Activated CD4-positive, alpha-beta T cell treated with anti-CD3 and anti-CD28 coated beads for 24 hours (primary cell): ENCODE measurements at regions not wholly inside any gene's neighbourhood (a gene's known extent, or its start where the extent isn't known, plus 50 kb on each side); places are given as distances from the start of the nearest gene placed in this dataset.
"Not testable (repeated sequence)": the region's sequence is repeated elsewhere in the genome, so short reads cannot be mapped to it uniquely, and the experiment has no call there.

Source experiments
- DNase-seq, 2 donors: peaks; one replicate each; pipeline ENCODE4 v3.0.0-alpha.2; 2020; ENCODE audit warnings: low read depth in 2 of 2

- no peak for DNase-seq
These were observed 256.0 kb downstream of the SV2B start for GRCh38 chr15:91356083-91356482.

GRCh38 chr15:91357011-91357410 lies 257.0 kb downstream of the SV2B start:
- no peak for DNase-seq

DNA sequence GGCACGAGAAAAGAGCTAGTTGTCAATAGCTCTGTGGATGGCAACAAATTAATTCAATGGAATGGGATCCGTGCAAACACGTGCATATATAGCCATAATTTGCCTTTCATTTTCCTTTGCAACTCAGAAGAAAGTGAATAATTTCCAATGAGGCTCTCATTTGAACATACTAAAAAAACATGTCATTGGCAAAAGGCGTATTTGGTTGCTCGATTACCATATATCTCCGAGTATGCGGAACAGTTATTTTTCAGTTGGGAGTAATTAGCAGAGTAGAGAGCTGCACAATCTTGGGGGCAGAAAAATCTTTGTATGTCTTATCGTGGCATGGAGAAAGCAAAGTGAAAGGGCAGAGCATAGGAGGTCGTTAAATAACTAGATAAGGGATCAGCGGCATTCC lies 257.4 kb downstream of the SV2B start:
- no peak for DNase-seq

DNA sequence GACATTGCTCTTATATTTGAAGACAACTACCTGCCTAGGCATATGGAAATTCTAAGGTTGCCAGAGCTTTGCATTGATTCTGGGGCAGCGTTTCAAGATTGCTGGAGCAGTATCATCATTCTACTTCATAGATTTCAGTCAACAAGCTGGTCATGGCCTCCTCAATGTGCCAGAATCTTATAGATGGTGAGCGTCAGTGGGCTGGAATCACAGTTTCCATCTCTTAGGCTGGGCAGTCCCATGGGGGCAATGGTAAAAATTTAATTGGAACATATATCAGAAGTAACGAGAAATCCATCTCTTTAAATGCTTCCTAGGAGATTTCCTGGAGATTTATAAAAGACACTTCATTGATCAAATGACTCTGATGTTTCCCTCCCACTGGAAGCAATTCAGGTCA lies 258.3 kb downstream of the SV2B start:
- no peak for DNase-seq

GRCh38 chr15:91361696-91362095 lies 261.6 kb downstream of the SV2B start:
- DNase-seq = not testable (repeated sequence)

DNA sequence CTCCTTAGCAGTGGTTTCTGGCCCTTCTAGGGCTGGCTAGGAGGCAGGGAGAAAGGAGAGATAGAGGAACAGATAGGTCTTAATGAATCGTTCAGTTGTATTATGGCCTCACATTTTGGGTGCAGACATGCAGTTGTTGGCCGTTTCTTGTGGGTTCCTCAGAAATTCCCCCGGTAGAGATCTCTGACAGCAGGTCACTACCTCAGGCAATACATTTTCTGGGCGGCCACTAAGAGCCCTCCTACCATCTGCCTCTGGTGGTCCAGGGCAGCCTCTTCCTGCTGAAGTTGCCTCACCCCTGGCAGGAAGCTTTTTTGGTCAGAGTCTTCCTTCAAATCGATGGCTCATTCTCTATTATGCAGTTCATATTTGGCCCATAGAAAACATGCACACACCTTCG lies 266.1 kb downstream of the SV2B start:
- DNase-seq = no peak

- no peak for DNase-seq
These were observed 268.6 kb downstream of the SV2B start for GRCh38 chr15:91368611-91369010.

DNA sequence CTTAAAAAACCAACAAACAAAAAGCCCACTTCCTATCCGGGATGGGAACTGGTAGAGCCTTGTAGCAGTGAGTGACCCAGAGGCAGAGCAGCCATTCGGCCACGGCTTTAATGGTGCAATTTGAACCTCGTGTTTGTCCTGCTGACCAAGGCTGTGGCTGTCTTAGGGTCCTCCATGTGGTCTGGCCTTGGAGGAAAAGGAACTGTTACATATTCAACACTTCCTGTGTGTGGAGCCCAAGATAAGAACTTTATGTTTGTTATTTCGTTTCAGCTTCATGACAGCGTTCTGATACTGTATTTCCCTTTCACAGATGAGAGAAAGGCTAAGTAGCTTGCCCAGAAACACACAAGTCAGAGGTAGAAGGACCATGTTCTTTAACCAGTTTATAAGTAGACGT lies 269.8 kb downstream of the SV2B start:
- DNase-seq = no peak

GRCh38 chr15:91371345-91371744 lies 271.3 kb downstream of the SV2B start:
- DNase-seq = not testable (repeated sequence)

GRCh38 chr15:91374336-91374735 lies 274.3 kb downstream of the SV2B start:
- DNase-seq = no peak

DNA sequence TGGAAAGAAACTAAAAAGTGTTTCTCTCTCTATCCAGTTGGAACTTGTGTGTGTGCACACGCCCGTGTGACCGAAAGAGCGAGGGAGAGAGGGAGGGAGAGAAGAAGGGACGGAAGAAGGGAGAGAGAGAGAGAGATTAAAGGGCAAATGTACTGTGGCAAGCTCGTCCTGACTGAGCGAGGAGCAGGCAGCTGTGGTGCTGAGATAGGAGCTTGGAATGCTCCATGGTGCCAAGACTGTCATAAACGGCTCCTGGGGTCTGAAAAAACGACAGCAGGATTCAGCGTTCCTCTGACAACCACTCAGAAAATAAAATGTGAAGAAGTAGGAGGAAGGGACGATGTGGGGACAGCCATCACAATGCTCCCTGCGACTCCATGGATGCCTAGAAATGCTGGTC lies 276.0 kb downstream of the SV2B start:
- no peak for DNase-seq

- DNase-seq = no peak
These were observed 280.1 kb downstream of the SV2B start for GRCh38 chr15:91380114-91380513.

- no peak for DNase-seq
These were observed 283.5 kb downstream of the SV2B start for GRCh38 chr15:91383532-91383931.

- no peak for DNase-seq
These were observed 284.2 kb downstream of the SV2B start for GRCh38 chr15:91384189-91384730.

GRCh38 chr15:91385311-91385710 lies 285.3 kb downstream of the SV2B start:
- no peak for DNase-seq

- no peak for DNase-seq
These were observed 293.1 kb downstream of the SV2B start for GRCh38 chr15:91393186-91393585.

GRCh38 chr15:91400481-91400880 lies 300.4 kb downstream of the SV2B start:
- DNase-seq = no peak

DNA sequence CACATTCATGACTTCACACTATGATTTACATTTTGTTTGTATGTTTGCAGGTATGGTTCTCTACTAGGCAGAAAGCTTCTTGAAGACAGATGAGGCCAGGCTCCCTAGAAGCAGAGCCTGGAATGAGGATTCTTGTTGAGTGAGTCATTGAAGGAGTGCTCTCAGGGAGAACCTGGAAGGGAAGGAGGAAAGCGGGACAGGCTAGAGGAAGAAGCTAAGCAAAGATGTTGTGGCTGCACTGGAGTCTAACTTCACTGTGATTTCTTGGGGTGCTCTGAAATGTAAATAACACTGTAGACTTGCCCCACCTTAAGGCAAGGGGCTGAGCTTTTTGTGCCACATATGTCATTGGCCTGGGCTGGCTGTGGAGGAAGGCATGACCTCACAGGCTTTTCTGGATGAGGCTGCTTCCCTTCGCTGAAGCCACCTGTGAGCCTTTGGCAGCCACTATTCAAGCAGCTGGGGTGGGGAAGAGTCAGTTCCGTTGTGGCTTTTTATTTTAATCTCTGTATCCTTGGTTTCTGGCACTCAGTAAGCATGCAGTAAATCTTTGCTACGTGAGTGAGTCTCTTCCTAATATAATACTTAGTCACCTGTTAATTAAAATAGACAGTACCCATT lies 307.3 kb downstream of the SV2B start:
- no peak for DNase-seq

- no peak for DNase-seq
These were observed 308.5 kb downstream of the SV2B start for GRCh38 chr15:91408476-91409076.

DNA sequence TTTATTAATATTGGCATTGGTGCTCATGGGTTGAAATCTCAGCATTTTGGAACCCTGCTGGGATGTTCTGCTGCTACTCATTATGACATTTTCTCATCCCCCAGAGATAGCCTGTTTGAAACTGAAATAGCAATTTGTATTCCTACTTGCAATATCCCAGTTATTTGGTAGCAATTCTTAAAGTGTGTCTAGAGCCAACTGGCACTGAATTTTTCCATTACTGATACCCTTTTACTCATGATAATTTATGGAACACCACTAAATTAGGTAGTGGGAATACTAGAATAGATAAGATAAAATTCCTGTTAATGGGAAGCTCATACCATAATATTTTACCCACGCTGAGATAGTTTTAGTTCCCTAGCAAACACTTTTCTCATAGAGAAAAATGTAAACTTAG lies 309.3 kb downstream of the SV2B start:
- no peak for DNase-seq

- DNase-seq = no peak
These were observed 311.5 kb downstream of the SV2B start for GRCh38 chr15:91411586-91411985.

DNA sequence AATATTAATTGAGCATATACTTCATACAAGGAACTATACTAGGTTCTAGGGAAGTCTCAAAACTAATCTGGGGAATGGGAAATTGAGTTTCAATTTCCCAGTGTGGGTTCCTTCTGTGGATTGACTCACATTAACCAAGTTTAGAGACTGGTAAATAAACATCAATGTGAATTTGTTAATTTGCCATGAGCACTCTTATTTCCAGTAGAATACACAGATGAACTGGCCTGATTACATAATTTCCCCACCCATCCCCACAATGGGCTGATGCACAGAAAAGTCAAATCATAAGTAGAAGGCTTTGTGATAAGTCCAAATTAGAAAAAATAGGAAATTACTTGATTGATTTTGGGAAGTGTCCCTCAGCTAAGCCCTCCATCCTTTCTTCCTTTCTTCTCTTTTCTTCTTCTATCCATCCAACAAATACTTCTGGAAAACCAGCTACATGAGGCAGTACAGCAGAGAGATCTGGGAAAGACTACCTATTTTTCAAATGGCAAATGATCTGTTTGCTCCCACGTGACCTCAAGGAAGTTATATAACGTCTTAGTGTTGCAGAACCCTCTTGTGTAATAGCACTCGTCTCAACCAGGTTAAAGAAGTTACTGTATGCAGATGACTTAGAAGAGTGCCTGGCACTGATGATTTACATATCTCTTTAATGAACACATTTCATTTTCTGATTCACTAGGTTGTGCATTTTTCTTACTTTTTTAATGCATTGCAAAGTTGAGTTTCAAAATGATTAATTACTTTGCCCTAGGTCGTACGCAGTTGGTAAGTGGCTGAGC lies 312.3 kb downstream of the SV2B start:
- no peak for DNase-seq

GRCh38 chr15:91413142-91413541 lies 313.1 kb downstream of the SV2B start:
- no peak for DNase-seq
